Transverse colon (tissue), 4 donors: ENCODE measurements at regions not wholly inside any gene's neighbourhood (a gene's known extent, or its start where the extent isn't known, plus 50 kb on each side); places are given as distances from the start of the nearest gene placed in this dataset.

ENCODE experiments used
- CTCF ChIP-seq, 5 experiments: fragments of 200-600 bp in 3 of 5; fragments of 450-650 bp in 2 of 5; sonication (generic) in 3 of 5; IDR thresholded peaks; 1 replicate in 2 of 5; 2 replicates in 3 of 5; pipeline ENCODE4 v1.5.1; 2016 to 2017; ENCODE audit warnings: antibody characterized with exemption in 5 of 5, inconsistent platforms in 3 of 5, mild to moderate bottlenecking in 2 of 5, moderate library complexity in 1 of 5
- EP300 ChIP-seq: sonication (generic); formaldehyde crosslinking; IDR thresholded peaks from one replicate; pipeline ENCODE4 v1.6.1; 2017; ENCODE audit warnings: antibody characterized with exemption, low read depth
- POLR2AphosphoS5 ChIP-seq, 3 donors: sonication (generic); formaldehyde crosslinking; IDR thresholded peaks; one replicate each; pipeline ENCODE4 v1.6.1; 2016; ENCODE audit warnings: antibody characterized with exemption in 3 of 3

GRCh38 chr18:65016631-65017371 is 734.0 kb upstream of the CDH7 start:
- TF ChIP-seq EP300 (no peak), CTCF (IDR thresholded peaks at IDR 0.05) (no peak), POLR2AphosphoS5 (IDR thresholded peaks at IDR 0.05) (no peak)
